HG03342 (cell line): ENCODE measurements at regions not wholly inside any gene's neighbourhood (a gene's known extent, or its start where the extent isn't known, plus 50 kb on each side); places are given as distances from the start of the nearest gene placed in this dataset.
"Not testable (repeated sequence)": the region's sequence is repeated elsewhere in the genome, so short reads cannot be mapped to it uniquely, and the experiment has no call there.

Source experiments
- ATAC-seq: cut with Tn5 transposase; IDR thresholded peaks from one replicate; pipeline ENCODE4 v1.9.1; 2021; ENCODE audit warnings: mild to moderate bottlenecking, moderate library complexity; ENCODE audit not compliant: unreplicated experiment

DNA sequence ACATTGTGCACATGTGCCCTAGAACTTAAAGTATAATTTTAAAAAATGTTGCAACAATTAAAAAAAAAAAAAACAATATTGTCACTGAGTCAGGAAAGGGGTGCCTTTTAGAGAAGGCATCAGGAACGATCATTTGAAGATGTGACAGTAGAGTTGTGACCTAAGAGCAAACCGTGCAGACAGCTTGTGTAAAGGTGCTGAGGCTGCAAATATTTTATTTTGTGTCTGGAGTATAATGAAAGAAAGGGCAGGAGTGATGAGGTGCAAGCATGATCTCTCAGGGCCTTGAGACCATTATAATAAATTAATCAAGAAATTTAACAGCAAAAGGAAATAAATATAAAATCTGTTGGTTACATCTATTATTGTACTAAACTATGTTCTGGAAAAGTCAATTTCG is 1219.7 kb downstream of the OLFM4 start:
- ATAC-seq = no peak

DNA sequence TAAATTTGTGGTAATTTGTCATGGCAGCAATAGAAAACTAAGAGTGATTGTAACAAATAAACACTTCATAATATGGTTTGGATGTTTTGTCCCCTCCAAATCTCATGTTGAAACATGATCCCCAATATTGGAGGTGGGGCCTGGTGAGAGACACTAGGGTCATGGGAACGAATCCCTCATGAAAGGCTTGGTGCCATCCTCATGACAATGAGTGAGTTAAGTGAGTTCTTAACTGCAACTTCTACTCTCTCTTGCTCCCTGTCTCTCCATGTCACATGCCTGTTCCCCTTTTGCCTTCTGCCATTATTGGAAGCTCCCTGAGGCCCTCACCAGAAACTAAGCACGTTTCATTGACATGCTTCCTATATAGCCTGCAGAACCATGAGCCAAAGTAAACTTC is 1233.2 kb downstream of the OLFM4 start:
- no peak for ATAC-seq

DNA sequence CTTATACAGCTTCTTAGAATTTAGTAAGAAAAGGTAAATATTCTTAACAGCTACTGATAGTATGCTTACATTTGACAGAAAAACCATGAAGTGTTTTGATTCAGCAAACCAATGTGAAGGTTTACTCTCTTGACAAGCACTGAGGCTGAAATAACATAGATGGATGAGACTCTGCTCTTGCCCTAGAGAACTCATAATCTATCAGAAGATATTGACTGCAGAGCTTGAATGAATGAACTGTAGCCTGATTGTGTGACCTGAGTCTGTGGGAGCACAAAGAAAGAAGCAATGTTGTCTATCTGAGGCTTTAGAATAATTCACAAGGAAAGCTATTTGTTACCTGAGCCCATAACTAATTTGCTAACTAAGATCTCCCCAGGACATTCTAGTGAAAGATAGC is 1235.3 kb downstream of the OLFM4 start:
- no peak for ATAC-seq

DNA sequence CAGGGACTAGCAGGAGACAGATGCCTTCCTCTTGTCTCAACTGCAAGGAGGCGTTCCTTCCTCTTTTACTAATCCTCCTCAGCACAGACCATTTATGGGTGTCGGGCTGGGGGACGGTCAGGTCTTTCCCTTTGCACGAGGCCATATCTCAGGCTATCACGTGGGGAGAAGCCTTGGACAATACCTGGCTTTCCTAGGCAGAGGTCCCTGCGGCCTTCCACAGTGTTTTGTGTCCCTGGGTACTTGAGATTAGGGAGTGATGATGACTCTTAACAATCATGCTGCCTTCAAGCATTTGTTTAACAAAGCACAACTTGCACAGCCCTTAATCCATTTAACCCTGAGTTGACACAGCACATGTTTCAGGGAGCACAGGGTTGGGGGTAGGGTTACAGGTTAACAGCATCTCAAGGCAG is 1238.6 kb downstream of the OLFM4 start:
- not testable (repeated sequence) for ATAC-seq

DNA sequence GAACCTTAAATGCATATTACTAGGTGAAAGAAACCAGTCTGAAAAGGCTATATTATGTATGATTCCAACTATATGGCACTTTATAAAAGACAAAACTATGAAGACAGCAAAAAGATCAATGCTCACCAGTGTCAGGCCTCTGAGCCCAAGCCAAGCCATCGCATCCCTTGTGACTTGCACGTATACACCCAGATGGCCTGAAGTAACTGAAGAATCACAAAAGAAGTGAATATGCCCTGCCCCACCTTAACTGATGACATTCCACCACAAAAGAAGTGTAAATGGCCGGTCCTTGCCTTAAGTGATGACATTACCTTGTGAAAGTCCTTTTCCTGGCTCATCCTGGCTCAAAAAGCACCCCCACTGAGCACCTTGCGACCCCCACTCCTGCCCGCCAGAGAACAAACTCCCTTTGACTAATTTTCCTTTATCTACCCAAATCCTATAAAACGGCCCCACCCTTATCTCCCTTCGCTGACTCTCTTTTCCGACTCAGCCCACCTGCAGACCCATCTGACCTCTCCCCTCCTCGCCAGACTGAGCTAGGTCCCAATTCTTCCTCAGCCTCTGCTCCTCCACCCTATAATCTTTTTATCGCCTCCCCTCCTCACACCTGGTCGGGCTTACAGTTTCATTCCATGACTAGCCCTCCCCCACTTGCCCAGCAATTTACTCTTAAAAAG is 1239.5 kb downstream of the OLFM4 start:
- not testable (repeated sequence) for ATAC-seq

DNA sequence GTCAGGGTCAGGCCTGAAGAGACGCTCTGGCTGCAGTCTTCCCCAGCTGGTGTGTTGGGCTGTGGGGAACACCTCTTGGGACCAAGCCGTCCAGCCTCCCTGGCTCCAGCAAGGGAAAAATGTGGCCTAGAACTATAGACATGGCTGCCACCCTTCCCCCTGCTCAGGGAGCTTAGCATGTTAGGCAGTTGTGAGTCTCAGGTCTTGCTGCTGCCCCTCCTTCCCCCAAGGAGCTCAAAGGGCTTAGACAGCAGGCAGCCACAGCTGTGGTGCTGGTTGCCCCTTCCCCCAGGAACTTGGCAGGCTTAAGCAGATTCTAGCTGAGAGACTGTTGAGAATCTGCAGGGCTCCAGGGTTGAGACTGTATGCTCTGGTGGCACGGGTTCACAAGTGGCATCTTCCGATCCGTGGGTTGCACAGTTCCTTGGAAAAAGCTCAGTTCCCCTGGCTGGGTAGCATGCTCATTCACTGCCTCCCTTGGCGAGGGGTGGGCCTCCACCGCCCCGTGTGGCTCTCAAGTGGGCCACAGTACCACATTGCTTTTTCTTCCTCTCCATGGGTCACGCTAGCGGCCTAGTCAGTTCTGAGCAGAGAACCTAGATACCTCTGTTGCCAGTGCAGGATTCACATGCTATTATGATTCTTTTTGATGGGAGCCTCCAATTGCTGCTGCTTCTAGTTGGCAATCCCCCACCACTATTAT is 1258.6 kb downstream of the OLFM4 start:
- ATAC-seq = no peak

DNA sequence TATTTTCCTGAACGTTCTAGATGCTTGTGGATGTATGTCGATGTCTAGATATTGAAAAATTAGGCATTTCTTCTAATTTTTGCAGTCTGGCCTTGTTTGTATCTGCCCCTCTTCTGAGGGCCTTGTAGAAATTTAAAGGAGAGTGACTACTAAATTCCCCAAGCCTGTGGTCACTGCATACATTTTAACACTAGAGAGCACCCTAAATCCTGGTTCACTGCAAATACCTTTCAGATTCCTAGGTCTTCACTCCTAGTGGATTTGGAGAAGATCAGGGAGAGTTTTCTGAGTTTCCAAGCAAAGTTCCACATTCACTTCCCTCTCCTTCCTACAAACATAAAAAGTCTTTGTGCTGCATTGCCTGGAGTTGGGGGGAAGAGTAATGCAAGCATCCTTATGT is 1272.5 kb downstream of the OLFM4 start:
- ATAC-seq = no peak

DNA sequence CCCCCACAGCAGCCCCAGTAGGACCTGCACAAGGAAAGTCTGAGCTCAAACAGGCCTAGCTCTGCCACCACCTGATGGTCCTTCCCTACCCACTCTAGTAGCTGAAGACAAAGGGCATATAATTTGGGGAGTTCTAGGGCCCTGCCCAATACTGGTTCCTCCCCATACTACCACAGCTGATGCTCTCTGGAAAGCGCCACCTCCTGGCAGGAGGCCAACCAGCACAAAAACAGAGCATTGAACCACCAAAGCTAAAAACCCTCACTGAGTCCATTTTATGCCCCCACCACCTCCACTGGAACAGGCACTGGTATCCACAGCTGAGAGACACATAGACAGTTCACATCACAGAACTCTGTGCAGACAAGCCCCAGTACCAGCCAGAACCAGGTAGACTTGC is 1276.8 kb downstream of the OLFM4 start:
- no peak for ATAC-seq

DNA sequence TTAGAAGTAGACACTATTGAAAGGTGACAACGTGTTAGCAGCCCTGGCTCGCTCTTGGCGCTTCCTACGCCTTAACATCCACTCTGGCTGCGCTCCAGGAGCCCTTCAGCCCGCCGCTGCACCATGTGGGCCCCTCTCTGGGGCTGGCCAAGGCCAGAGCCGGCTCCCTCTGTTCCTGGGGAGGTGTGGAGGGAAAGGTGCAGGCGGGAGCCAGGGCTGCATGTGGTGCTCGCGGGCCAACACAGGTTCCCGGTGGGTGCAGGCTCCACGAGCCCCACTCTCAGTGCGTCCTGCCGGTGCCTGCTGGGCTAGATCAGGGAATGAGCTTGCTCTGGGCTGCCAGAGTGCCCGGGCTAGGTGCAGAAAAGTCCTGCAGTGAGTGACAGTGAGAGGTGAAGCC is 1284.3 kb downstream of the OLFM4 start:
- no peak for ATAC-seq

DNA sequence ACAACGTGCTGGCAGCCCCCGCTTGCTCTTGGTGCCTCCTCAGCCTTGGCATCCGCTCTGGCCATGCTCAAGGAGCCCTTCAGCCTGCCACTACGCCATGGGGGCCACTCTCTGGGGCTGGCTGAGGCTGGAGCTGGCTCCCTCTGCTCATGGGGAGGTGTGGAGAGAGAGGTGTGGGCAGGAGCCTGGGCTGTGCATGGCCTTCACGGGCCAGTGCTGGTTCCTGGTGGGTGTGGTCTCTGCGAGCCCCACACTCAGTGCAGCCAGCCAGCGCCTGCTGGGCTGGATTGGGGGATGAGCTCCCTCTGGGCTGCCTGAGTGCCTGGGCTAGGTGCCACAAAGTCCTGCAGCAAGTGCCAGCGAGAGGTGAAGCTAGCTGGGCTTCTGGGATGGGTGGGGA is 1289.1 kb downstream of the OLFM4 start:
- ATAC-seq = no peak

DNA sequence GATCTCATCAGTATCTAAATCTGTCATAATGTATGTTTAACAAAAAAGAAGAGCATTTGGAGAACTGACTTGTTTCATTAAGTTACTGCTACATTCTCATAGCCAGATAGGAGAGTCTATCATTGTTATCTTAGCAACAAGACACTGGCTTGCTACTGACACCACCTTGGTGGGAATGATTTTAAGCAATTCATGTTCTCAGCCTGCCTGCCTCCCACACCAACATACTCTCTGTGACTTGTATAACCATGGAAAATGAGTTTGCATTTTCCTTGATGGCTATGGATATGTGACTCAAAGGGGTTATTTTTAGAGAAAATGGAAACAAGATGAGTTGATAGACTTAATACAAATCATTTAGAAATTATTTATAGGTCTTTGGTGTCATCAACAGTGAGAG is 1308.9 kb downstream of the OLFM4 start:
- no peak for ATAC-seq

DNA sequence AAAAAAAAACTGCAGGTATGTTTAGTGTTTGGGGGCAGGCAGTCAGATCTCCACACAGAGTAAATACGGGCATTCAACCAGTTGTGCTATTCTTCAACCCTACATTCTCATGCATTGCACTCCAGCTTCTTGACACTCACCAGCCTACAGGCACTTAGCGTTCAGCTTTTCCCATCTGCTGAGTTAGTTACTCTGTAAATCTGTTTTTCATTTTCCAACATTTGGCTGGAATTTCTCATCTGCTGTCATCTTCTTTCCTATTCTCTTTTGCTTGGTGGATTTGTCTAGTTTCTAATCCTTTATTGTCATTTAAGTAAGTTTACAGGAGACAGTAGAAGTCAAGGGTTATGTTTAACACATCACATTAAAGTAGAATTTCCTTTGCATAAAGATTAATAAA is 1318.9 kb downstream of the OLFM4 start:
- no peak for ATAC-seq

DNA sequence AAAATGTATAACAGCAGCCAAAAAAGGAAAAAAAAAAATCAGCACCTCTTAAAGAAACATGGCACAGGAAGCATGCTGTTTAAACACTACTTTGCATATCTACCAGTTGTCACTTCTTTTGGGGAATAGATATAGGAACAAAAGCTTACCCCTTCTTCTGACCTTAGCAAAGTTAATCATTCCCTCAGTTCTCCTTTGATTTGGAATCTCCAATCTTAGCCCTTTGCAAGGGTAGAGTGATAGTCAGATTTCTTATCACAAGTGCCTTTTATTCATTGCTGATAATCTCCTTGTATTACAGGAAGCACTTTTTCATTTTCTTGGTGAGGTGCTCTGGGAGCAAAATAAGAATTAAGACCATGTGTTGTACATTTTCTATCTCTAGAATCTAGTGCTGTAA is 1327.6 kb downstream of the OLFM4 start:
- ATAC-seq = no peak

DNA sequence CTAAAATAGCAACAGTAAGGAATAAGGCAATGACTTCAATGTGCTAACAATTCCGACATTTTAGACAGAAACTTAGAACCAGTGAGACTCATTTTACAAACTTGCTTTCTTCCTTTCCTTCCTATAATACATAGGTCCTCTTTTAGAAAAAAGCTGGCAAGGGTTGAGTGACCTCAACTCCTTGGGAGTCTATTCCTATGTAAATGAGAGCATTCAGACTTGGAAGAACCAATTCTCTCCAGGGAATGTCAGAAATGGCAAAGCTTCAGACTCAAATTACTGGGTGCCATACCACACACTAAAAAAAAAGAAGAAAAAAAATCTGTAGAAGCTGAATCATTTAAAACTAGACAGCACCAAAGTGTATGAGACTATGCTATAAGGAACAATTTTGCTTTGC is 1328.2 kb downstream of the OLFM4 start:
- no peak for ATAC-seq

DNA sequence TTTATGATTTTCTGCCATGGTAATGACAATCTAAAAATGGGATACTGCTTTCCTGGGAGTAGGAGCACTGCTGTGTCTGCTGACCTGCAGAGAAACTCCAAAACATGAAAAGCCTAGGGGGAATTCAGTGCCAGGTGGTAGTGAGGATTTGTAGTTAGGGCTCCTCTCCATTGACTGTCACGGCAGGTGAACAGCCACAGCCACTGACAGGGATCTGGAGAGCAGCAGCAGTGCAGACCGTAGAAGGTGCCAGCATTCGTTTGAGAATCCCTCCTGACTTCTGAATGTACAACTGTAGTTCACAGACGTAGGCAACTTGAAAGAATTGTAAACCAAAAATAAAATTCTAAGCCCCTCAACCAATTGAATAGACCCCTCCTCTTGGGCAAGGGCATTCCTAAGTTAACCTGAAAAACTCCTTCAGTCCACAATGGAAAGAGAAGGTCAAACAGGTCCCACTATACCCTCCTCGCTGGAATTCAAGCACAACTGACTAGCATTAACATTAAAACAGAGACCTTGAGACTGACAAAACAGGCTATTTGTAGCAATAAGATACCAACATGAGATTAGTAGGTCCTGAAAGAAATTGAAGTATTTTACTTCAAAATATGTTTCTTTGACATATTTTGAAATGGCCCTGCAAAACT is 1328.8 kb downstream of the OLFM4 start:
- ATAC-seq = no peak

DNA sequence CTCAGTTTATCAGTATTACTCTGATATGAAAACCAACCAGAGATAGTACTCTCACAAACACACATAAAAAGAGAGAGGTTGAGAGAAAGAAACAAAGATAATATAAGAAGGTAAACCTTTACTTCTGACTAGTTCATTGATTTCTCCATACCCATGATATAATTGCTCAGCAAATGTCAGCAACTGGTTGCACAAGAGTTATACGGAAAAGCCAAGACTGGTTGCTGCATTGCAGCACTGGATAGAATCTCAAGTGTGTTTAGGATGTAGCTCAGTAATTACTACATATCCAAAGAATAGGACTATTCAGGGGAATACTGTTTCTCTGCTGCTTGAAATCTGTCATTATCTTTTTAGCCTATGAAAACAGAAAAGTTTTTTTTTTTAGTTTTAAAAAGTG is 1332.8 kb downstream of the OLFM4 start:
- no peak for ATAC-seq

DNA sequence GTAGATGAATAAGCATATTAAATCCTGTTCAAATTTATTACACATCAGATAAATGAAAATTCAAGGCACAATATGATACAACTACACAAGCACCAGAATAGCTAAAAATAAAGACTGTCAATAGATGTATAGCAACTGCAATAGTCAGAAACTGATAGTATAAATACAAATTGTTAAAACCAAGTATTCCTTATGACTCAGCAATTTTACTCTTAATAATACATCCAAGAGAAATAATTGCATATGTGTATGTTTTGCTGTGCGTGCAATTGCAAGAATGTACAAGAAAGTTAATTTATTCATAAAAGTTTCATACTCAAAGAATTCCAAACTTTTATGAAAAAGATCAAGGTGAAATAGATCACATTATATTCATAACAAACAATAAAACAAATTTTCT is 1338.1 kb downstream of the OLFM4 start:
- no peak for ATAC-seq

DNA sequence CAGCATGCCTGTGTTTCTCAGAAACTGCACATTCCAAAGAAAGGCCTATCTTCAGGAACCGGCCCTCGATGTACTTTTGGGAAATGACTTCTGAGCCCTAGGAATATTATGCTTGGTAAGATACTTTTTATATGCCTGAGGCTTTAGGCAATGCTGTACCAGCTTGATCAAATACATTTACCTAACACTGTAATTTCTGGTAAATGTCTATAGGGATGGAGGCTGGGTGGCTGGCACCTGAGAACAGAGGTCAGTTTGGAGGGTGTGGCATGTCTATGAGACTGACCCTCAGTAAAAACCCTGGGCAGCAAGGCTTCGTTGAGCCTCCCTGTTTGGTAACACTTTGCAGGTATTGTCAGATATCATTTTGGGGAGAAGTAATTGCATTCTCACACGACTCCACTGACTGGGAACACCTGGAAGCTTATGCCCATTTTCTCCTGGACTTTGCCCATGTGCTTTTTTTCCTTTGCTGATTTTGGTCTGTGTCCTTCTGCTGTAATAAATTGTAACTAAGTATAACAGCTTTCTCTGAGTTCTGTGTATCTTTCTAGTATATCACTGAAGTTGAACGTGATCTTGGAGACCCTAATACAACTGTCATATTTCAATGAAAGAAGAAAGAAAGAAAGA is 1339.1 kb downstream of the OLFM4 start:
- no peak for ATAC-seq

DNA sequence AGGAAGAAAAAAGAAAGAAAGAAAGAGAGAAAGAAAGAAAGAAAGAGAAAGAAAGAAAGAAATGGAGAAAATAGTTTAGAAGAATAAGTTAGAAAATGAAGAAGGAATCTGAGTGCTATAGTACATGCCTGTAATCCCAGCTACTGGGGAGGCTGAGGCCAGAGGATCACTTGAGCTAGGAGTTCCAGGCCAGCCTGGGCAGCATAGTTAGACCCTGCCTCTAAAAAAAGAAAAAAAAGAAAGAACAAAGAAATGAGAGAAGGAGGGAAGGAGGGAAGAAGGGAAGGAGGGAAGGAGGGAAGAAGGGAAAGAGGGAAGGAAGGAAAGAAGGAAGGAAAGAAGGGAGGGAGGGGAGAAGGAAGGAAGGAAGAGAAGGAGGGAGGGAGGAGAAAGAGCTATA is 1339.8 kb downstream of the OLFM4 start:
- no peak for ATAC-seq

DNA sequence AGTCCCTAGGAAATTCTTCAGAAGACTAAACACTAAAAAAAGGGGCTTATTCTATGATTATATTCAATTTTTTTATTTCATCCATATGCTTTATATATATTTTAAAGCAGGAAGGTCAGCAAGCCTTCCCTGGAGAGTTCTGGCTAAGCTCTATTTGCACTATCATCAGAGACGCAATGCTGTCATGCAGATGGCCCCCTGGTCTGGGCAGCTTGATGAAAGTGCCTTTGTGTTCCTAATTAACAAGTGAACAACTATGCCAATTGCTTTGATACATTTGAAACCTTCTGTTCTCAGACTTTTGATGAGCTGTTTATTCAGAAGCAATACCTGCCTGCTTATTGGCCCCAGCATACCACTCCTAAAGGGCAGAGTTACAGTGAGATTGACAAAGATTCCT is 1344.6 kb downstream of the OLFM4 start:
- no peak for ATAC-seq

DNA sequence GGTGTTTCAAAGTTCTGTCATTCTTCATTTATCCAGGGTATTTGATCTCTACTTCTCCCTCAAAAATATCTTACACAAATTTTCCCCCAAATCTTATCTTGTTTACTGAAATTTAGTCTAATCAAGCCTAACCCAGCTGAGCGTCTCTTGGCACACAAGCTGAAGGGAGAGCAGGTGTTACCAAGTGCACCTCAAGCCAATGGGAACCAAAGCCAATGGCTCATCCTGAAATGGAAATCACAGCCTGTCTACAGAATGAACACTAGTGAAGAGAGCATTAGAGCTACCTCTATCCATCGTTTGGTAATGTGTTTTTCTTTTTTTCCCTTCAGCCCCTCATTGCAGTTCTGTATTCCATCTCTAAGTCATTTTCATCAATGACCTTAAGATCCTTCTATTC is 1350.8 kb downstream of the OLFM4 start:
- ATAC-seq = no peak

DNA sequence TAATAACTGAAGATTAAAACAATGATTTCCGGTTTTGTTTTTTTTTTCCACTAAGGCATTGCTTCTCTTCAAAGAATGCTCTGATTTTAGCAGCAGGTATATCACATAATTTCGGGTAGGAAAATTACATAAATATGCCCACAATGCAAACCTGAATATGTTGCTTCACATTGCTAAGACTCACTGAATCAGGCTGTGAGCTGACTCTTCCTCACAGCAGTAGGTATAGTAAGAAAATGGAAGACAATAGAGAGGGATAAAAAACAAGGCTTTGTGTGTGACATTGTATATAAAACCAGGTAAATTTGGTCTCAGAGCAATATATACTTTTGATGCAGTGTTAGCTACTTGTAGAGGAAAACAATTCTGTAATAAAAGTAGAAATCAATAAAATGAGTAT is 1355.0 kb downstream of the OLFM4 start:
- no peak for ATAC-seq
